ENCODE measurements at regions not wholly inside any gene's neighbourhood (a gene's known extent, or its start where the extent isn't known, plus 50 kb on each side); places are given as distances from the start of the nearest gene placed in this dataset.

DNA sequence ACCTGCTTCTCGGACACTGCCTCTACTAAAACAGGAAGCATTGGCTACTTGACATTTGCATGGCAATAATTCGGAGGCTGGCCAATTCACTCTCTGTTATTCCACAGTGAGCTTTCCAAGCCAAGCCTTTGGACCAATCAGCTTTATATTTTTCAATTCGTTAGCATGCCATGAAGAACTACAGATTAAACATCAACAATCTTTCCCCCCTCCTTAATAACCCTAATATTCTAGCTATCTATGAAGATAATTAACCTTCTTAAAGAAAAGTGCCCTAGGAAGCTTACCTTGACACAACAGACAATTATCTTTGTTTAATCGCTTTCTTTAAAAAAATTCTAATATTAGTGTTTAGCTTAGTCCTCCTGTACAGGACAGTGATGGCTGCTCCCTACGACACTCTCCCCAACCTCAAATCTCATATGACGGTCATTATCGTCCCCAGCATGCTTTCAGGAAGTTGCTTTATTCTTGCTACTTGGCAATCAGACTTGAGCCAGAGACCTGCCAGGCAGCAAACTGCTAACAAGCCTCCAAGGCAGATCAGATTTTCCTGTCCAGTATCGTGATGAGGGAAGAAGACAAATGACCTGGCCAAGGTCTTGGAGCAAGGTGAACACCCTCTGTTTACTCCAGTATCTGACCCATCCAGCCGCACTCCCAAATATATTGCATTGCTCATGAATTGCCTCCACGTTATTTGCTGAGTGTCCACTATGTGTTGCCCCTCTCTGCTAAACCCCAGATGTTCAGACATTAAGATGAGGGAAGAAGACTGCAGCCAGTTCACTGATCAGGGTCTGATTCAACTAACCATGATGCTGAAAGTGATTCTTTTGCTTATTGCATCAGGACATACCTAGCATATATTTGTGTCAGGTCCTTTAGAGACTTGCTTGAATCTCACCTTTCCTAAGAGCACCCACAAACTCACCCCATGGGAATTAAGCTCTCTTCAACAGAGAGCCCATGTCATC lies 68.1 kb upstream of the LPP start:
- H3K36me3 ChIP-seq: no peaks in the 10 kb centered on the region
- no peak overlapping the region for H3K4me3 ChIP-seq (ENCODE audit: low read depth in 1 of 2, low read length in 1 of 2)
- H3K4me1 ChIP-seq (ENCODE audit: control insufficient read depth in 1 of 2, insufficient read depth in 1 of 2, low read depth in 1 of 2, low read length in 1 of 2): peaks cover 42 to 50% of the 10 kb centered on the region in 2 experiments
- H3K9me3 ChIP-seq: no peaks in the 10 kb centered on the region
- no peaks in the 10 kb centered on the region for H3K27me3 ChIP-seq
- TF ChIP-seq, protein P1, sequence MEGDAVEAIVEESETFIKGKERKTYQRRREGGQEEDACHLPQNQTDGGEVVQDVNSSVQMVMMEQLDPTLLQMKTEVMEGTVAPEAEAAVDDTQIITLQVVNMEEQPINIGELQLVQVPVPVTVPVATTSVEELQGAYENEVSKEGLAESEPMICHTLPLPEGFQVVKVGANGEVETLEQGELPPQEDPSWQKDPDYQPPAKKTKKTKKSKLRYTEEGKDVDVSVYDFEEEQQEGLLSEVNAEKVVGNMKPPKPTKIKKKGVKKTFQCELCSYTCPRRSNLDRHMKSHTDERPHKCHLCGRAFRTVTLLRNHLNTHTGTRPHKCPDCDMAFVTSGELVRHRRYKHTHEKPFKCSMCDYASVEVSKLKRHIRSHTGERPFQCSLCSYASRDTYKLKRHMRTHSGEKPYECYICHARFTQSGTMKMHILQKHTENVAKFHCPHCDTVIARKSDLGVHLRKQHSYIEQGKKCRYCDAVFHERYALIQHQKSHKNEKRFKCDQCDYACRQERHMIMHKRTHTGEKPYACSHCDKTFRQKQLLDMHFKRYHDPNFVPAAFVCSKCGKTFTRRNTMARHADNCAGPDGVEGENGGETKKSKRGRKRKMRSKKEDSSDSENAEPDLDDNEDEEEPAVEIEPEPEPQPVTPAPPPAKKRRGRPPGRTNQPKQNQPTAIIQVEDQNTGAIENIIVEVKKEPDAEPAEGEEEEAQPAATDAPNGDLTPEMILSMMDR (IDR thresholded peaks at IDR 0.05): no peak
- peak overlapping the region; percentile 58 for H3K27ac ChIP-seq

DNA sequence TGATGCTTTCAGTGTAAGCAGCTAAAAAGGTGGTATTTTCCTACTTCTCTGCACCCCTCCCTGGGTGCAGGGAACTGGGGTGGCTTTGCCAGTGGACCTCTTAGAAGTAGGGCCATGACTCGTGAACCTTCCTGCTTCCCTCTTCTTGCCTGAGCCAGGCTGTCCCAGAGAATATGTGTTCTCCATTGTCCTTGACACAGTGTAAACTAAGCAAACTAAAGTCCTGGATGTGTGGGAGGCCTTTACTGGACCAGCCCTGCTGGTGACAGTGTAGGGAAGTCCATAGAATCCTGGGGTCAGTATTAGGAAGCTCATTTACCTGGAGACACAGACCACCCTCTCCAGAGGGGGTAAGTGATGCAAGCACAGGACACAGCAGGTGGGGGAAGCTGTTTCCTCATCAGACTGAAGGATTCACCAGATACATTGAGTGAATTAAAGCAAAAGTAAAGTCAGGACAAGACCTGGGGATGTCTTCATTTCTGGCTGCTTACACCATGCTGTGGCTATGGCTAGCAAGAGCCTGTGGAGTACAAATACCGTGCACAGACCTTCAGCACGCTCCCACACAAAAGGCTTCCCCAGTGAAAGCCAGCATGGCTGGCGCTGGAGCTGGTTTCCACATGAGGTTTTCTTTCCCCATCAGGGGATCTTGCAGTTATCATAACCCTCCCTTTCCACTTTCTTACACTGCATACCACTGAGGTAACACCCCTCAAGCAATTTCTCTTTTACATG lies 64.8 kb upstream of the LPP start:
- Histone ChIP-seq H3K9me3 (no peaks in the 10 kb centered on the region), H3K27me3 (no peaks in the 10 kb centered on the region), H3K27ac (peak overlapping the region; percentile 64), H3K4me1 (ENCODE audit: control insufficient read depth in 1 of 2, insufficient read depth in 1 of 2, low read depth in 1 of 2, low read length in 1 of 2) (peaks cover 42 to 50% of the 10 kb centered on the region in 2 experiments), H3K36me3 (no peaks in the 10 kb centered on the region), H3K4me3 (ENCODE audit: low read depth in 1 of 2, low read length in 1 of 2) (no peak overlapping the region)
- TF ChIP-seq, protein P1 (IDR thresholded peaks at IDR 0.05): no peak

DNA sequence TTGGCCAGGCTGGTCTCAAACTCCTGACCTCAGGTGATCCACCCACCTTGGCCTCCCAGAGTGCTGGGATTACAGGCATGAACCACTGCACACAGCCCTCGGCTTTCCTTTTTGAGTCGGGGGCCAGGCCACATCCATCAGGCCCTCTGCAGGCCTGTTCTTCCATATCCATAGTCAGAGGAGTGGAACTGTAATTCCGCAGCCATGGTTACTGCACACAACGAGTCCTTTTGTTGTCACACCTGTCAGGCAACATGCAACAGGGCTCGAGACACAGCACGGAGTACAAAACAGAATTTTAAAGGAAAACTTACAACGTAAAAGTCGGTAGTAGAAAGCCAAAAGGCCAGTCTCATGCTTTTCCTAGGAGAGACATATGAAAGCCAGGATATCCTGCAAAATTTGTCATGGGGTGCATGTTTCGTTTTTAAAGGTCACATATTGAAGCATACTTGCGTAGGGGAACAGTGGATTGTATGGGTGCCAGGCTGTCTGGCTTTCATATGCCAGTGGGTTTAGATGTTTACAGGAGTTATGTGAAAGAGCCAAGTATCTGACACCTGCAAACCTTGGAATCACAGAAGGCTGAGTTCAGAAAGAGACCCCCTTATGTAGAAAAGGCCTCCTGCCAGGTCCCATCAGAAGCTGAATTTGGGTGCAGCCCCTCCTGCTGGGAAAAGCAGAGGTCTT lies 63.2 kb upstream of the LPP start:
- Histone ChIP-seq H3K4me1 (ENCODE audit: control insufficient read depth in 1 of 2, insufficient read depth in 1 of 2, low read depth in 1 of 2, low read length in 1 of 2) (peaks cover 27 to 33% of the 10 kb centered on the region in 2 experiments), H3K27me3 (no peaks in the 10 kb centered on the region), H3K4me3 (ENCODE audit: low read depth in 1 of 2, low read length in 1 of 2) (no peak overlapping the region), H3K9me3 (no peaks in the 10 kb centered on the region), H3K27ac (no peak overlapping the region), H3K36me3 (no peaks in the 10 kb centered on the region)
- TF ChIP-seq, protein P1 (IDR thresholded peaks at IDR 0.05): no peak

- H3K36me3 ChIP-seq: no peaks in the 10 kb centered on the region
- no peaks in the 10 kb centered on the region for H3K27me3 ChIP-seq
- no peaks in the 10 kb centered on the region for H3K9me3 ChIP-seq
- TF ChIP-seq, protein P1 (IDR thresholded peaks at IDR 0.05): no peak
- no peak overlapping the region for H3K27ac ChIP-seq
- H3K4me3 ChIP-seq (ENCODE audit: low read depth in 1 of 2, low read length in 1 of 2): no peak overlapping the region
- H3K4me1 ChIP-seq (ENCODE audit: control insufficient read depth in 1 of 2, insufficient read depth in 1 of 2, low read depth in 1 of 2, low read length in 1 of 2): peaks cover 18 to 24% of the 10 kb centered on the region in 2 experiments
These were observed 62.2 kb upstream of the LPP start for GRCh38 chr3:188091746-188092145.

DNA sequence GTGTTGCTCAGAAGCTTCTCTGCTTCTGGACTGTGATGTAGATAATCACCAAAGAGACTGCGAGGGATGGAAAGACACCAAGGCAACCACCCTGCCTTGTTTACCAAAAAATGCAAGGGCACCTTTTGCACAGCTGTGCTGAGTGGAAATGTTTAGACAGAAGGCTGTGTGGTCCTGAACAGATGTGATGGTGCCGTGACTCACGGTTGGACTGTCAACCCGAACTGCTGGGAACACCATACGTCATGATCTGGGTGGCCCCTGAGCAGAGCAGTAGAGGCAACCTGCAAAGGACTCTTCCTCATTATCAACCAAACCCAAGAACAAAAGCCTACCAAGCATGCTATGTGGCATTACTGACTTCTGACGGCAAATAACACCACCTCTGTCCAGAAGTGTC lies 61.3 kb upstream of the LPP start:
- no peak overlapping the region for H3K27ac ChIP-seq
- TF ChIP-seq, protein P1 (IDR thresholded peaks at IDR 0.05): no peak

More for the DNA sequence above, 61.3 kb upstream of the LPP start:
- Histone ChIP-seq H3K9me3 (no peaks in the 10 kb centered on the region), H3K4me1 (ENCODE audit: control insufficient read depth in 1 of 2, insufficient read depth in 1 of 2, low read depth in 1 of 2, low read length in 1 of 2) (peaks cover 18 to 24% of the 10 kb centered on the region in 2 experiments), H3K36me3 (no peaks in the 10 kb centered on the region), H3K27me3 (no peaks in the 10 kb centered on the region), H3K4me3 (ENCODE audit: low read depth in 1 of 2, low read length in 1 of 2) (no peak overlapping the region)

All from neutrophil (primary cell).